ENCODE measurements at regions not wholly inside any gene's neighbourhood (a gene's known extent, or its start where the extent isn't known, plus 50 kb on each side); places are given as distances from the start of the nearest gene placed in this dataset.

GRCh38 chr9:20184541-20184940 is 395.7 kb upstream of the SLC24A2 start:
- TF ChIP-seq EZH2 (IDR thresholded peaks at IDR 0.05; ENCODE audit: borderline replicate concordance, low read length), result no peak
- no peak for TF ChIP-seq CTCF (IDR thresholded peaks at IDR 0.05; ENCODE audit: low read length)
